Neural crest cell (in vitro differentiated cells): ENCODE measurements at regions not wholly inside any gene's neighbourhood (a gene's known extent, or its start where the extent isn't known, plus 50 kb on each side); places are given as distances from the start of the nearest gene placed in this dataset.

ENCODE experiments used
- DNase-seq: peaks from one replicate; pipeline ENCODE4 v3.0.0; 2021; ENCODE audit warnings: low read depth, mixed read lengths, low spot score
- H3K27ac Mint-ChIP-seq: one replicate; pipeline ENCODE4 v1.8.0; 2021; ENCODE audit warnings: mild to moderate bottlenecking, mixed read lengths; ENCODE audit not compliant: unreplicated experiment
- H3K27me3 Mint-ChIP-seq: 2 replicates; pipeline ENCODE4 v1.8.0; 2021; ENCODE audit warnings: low read depth, mild to moderate bottlenecking, mixed read lengths
- H3K36me3 Mint-ChIP-seq: 2 replicates; pipeline ENCODE4 v1.8.0; 2021; ENCODE audit warnings: low read depth, mild to moderate bottlenecking, mixed read lengths
- H3K4me1 Mint-ChIP-seq: 2 replicates; pipeline ENCODE4 v1.8.0; 2021; ENCODE audit warnings: mixed read lengths
- H3K4me3 Mint-ChIP-seq: one replicate; pipeline ENCODE4 v1.8.0; 2021; ENCODE audit warnings: mild to moderate bottlenecking, mixed read lengths
- H3K9me3 Mint-ChIP-seq: 2 replicates; pipeline ENCODE4 v1.8.0; 2021; ENCODE audit warnings: mixed read lengths
- TF ChIP-seq, protein P1 (sequence below): fragments of 200-600 bp; sonication (generic); conservative IDR thresholded peaks from 2 replicates; pipeline ENCODE4 v1.5.0; 2021; ENCODE audit warnings: antibody characterized with exemption, mild to moderate bottlenecking

DNA sequence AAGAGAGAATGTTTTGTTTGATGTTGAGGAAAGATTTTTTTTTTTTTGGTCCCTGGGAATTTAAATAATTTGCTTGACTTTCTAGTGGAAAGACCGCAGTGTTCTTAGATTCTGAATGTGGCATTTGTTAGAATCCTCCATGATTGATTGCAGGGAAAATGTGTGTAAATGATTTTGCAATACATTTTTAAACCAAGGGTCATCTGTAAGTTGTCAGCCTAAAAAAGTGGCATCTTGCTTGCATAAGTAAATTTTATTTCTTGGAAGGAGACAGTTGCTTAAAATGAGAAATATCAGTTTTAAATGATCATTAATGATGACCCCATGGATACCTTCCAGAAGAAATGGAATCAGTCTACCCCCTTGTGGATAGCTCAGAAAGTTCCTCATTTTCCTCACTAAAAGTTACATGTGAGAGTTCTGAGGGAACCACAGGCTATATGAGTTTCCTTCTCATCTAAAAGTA is 105.1 kb upstream of the SLC25A48 start:
- Mint-ChIP-seq H3K27me3 (peaks cover 7% of the 10 kb centered on the region), H3K4me1 (peaks cover 3% of the 10 kb centered on the region), H3K9me3 (no peaks in the 10 kb centered on the region), H3K36me3 (no peaks in the 10 kb centered on the region), H3K4me3 (no peak overlapping the region), H3K27ac (no peak overlapping the region)
- TF ChIP-seq, protein P1, sequence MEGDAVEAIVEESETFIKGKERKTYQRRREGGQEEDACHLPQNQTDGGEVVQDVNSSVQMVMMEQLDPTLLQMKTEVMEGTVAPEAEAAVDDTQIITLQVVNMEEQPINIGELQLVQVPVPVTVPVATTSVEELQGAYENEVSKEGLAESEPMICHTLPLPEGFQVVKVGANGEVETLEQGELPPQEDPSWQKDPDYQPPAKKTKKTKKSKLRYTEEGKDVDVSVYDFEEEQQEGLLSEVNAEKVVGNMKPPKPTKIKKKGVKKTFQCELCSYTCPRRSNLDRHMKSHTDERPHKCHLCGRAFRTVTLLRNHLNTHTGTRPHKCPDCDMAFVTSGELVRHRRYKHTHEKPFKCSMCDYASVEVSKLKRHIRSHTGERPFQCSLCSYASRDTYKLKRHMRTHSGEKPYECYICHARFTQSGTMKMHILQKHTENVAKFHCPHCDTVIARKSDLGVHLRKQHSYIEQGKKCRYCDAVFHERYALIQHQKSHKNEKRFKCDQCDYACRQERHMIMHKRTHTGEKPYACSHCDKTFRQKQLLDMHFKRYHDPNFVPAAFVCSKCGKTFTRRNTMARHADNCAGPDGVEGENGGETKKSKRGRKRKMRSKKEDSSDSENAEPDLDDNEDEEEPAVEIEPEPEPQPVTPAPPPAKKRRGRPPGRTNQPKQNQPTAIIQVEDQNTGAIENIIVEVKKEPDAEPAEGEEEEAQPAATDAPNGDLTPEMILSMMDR: peak; percentile 62
- no peak for DNase-seq

DNA sequence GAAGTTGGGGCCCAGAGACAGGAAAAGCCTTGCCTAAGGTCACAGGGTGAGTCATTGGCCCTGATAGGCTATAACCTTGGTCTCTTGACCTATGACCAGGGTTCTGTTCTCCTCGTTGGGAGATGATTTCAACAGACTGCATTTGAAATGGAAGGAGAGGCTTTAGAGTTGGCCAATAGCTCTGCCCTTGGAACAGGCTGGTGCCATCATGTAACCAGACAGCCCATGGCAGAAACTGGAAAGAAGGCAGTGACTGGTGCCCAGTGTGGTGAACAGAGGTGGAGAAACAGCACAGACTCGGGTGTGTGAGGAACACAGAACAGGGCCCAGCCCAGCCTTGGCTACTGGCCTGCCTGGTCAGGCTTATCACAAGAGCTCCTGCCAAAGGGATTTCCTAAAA is 109.8 kb upstream of the SLC25A48 start:
- Mint-ChIP-seq H3K9me3 (no peaks in the 10 kb centered on the region), H3K27me3 (peaks cover 16% of the 10 kb centered on the region), H3K4me1 (peaks cover 14% of the 10 kb centered on the region), H3K27ac (no peak overlapping the region), H3K4me3 (no peak overlapping the region), H3K36me3 (no peaks in the 10 kb centered on the region)
- no peak for DNase-seq
- TF ChIP-seq, protein P1: no peak

DNA sequence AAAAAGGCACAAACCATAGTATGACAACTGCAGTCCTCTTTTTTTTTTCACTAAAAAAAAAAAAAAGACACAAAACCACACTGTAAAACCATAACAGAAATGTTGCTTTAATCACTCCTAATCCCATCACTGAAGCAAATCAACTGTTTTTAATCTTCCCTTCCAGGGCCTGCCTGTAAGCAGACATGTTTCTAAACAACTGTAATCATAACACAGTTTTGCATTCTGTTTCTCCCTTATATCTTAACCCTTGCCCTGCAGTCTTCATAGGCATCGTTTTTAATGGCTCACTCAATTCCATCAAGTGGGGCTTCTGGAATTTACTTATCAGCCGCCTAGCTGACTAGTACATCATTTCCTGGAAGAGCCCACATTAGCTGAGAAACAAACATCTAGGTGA is 111.0 kb upstream of the SLC25A48 start:
- Mint-ChIP-seq H3K4me1 (peaks cover 11% of the 10 kb centered on the region), H3K9me3 (no peaks in the 10 kb centered on the region), H3K36me3 (no peaks in the 10 kb centered on the region), H3K27ac (no peak overlapping the region), H3K27me3 (peaks cover 26% of the 10 kb centered on the region), H3K4me3 (no peak overlapping the region)
- TF ChIP-seq, protein P1: no peak
- no peak for DNase-seq

DNA sequence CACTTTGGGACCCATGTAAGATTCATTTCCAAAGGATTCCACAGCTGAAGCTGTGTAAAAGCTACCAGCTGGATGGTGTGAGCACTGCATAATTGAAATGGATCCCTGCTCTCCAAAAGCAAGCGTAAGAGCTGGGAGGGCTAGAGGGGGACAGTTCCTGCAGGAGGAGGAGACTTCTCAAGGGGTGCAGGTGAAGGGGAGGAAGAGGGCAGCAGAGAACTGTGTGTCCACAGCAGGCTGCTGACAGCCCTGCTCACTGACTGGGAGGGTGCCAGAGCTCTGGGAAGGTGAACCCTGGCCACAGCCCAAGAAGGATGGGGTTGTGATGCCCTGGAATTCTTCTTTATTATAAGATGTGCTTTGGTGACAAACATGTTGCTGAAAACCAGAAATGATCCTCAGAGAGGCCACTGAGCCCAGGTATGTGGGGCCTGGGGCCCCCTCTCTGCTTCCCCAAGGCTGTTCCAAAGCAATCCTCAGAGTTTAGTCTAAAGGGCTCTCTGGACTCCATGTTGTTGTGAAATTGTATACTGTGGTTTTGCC is 112.8 kb upstream of the SLC25A48 start:
- peaks cover 11% of the 10 kb centered on the region for H3K4me1 Mint-ChIP-seq
- H3K27me3 Mint-ChIP-seq: peaks cover 45% of the 10 kb centered on the region
- TF ChIP-seq, protein P1: no peak
- no peak for DNase-seq
- no peak overlapping the region for H3K27ac Mint-ChIP-seq
- H3K9me3 Mint-ChIP-seq: no peaks in the 10 kb centered on the region
- no peaks in the 10 kb centered on the region for H3K36me3 Mint-ChIP-seq
- no peak overlapping the region for H3K4me3 Mint-ChIP-seq

DNA sequence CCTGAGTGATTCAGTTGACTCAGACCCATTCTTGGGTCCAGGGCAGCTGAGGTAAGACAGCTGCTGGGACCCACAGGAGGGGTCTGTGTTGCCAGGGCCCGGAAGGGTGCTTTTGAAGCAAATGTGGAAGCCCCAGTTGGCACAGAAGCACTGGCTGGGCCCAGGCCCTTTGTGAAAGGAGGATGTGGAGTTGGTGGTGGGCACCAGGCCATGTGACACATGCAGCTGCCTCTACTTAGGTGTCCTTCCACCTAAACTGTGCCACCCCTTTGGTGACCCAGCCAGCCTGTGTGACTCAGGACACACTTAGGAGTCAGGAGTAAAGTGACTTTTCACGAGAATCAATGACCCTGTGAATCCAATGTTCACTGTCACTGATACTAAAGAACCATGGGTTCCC is 114.3 kb upstream of the SLC25A48 start:
- H3K9me3 Mint-ChIP-seq: no peaks in the 10 kb centered on the region
- H3K4me1 Mint-ChIP-seq: peaks cover 11% of the 10 kb centered on the region
- no peak overlapping the region for H3K27ac Mint-ChIP-seq
- no peaks in the 10 kb centered on the region for H3K36me3 Mint-ChIP-seq
- no peak for DNase-seq
- H3K27me3 Mint-ChIP-seq: peaks cover 47% of the 10 kb centered on the region
- no peak overlapping the region for H3K4me3 Mint-ChIP-seq
- TF ChIP-seq, protein P1: no peak
